Esophagus squamous epithelium (tissue), 4 donors: ENCODE measurements at regions not wholly inside any gene's neighbourhood (a gene's known extent, or its start where the extent isn't known, plus 50 kb on each side); places are given as distances from the start of the nearest gene placed in this dataset.

ENCODE experiments used
- CTCF ChIP-seq, 6 experiments: fragments of 450-650 bp in 4 of 6; fragments of 200-600 bp in 2 of 6; sonication (generic) in 2 of 6; IDR thresholded peaks; one replicate each; pipeline ENCODE4 v1.5.1; 2016 to 2019; ENCODE audit warnings: antibody characterized with exemption in 6 of 6, mild to moderate bottlenecking in 4 of 6, moderate library complexity in 4 of 6
- POLR2A ChIP-seq, 4 donors: fragments of 450-650 bp; IDR thresholded peaks; one replicate each; pipeline ENCODE4 v1.6.1; 2017; ENCODE audit warnings: antibody characterized with exemption in 4 of 4, mild to moderate bottlenecking in 4 of 4, moderate library complexity in 3 of 4

DNA sequence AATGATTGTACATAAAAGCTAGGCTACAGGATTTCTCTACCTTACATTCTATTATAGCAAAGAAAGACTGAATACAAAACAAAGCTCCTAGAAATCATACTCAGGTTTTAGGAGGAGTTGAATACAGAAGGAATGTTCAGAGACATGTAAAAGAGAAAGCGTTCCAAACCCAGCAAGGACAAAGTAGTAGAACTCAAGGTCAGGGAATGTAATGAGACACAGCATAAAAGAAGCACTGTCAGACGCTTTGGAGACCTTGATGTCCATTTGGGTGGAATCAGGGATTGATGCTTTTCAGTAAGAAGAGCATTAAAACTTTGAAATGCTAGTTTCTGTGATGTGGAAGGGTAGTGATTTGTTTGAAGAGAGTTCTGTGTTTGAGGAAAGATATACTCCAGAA, 303.6 kb downstream of the PCDH7 start:
- no peak for TF ChIP-seq CTCF (IDR thresholded peaks at IDR 0.05)
- no peak for TF ChIP-seq POLR2A (IDR thresholded peaks at IDR 0.05)
